ENCODE measurements at regions not wholly inside any gene's neighbourhood (a gene's known extent, or its start where the extent isn't known, plus 50 kb on each side); places are given as distances from the start of the nearest gene placed in this dataset.

GRCh38 chr13:80249516-80250212 lies 91.3 kb downstream of the SPRY2 start:
- Mint-ChIP-seq H3K4me1 (no peaks in the 10 kb centered on the region), H3K27ac (no peak overlapping the region), H3K4me3 (no peak overlapping the region), H3K27me3 (no peaks in the 10 kb centered on the region), H3K9me3 (no peaks in the 10 kb centered on the region), H3K36me3 (ENCODE audit: low read depth) (no peaks in the 10 kb centered on the region)
- no peak for DNase-seq
- CTCF ChIA-PET = no interaction called here
- POLR2A ChIA-PET = no interaction called here

GRCh38 chr13:80245162-80245733 lies 95.7 kb downstream of the SPRY2 start:
- POLR2A ChIA-PET = no interaction called here
- no peaks in the 10 kb centered on the region for H3K4me1 Mint-ChIP-seq
- DNase-seq = no peak
- H3K27me3 Mint-ChIP-seq = no peaks in the 10 kb centered on the region
- no peak overlapping the region for H3K27ac Mint-ChIP-seq
- H3K4me3 Mint-ChIP-seq = no peak overlapping the region
- no peaks in the 10 kb centered on the region for H3K36me3 Mint-ChIP-seq (ENCODE audit: low read depth)
- H3K9me3 Mint-ChIP-seq = no peaks in the 10 kb centered on the region
- CTCF ChIA-PET = no interaction called here

- no peaks in the 10 kb centered on the region for H3K4me1 Mint-ChIP-seq
- DNase-seq = no peak
- no peaks in the 10 kb centered on the region for H3K27me3 Mint-ChIP-seq
- CTCF ChIA-PET = no interaction called here
- H3K4me3 Mint-ChIP-seq = no peak overlapping the region
- POLR2A ChIA-PET = no interaction called here
- H3K36me3 Mint-ChIP-seq (ENCODE audit: low read depth) = no peaks in the 10 kb centered on the region
- H3K9me3 Mint-ChIP-seq = no peaks in the 10 kb centered on the region
- H3K27ac Mint-ChIP-seq = no peak overlapping the region
Measured at GRCh38 chr13:80244574-80244973, 96.4 kb downstream of the SPRY2 start.

- Mint-ChIP-seq H3K27ac (no peak overlapping the region), H3K36me3 (ENCODE audit: low read depth) (no peaks in the 10 kb centered on the region), H3K9me3 (peaks cover 2% of the 10 kb centered on the region), H3K27me3 (no peaks in the 10 kb centered on the region), H3K4me3 (no peak overlapping the region), H3K4me1 (no peaks in the 10 kb centered on the region)
- CTCF ChIA-PET = no interaction called here
- POLR2A ChIA-PET = no interaction called here
- no peak for DNase-seq
Measured at GRCh38 chr13:80242728-80243427, 98.0 kb downstream of the SPRY2 start.

GRCh38 chr13:80239571-80240255 lies 101.2 kb downstream of the SPRY2 start:
- DNase-seq = no peak
- Mint-ChIP-seq H3K4me1 (no peaks in the 10 kb centered on the region), H3K27me3 (no peaks in the 10 kb centered on the region), H3K27ac (no peak overlapping the region), H3K36me3 (ENCODE audit: low read depth) (no peaks in the 10 kb centered on the region), H3K4me3 (no peak overlapping the region), H3K9me3 (peaks cover 2% of the 10 kb centered on the region)
- ChIA-PET POLR2A (no interaction called here), CTCF (no interaction called here)

GRCh38 chr13:80239116-80239515 lies 101.8 kb downstream of the SPRY2 start:
- Mint-ChIP-seq H3K9me3 (peaks cover 2% of the 10 kb centered on the region), H3K4me1 (no peaks in the 10 kb centered on the region), H3K4me3 (no peak overlapping the region), H3K36me3 (ENCODE audit: low read depth) (no peaks in the 10 kb centered on the region), H3K27ac (no peak overlapping the region), H3K27me3 (no peaks in the 10 kb centered on the region)
- CTCF ChIA-PET = no interaction called here
- DNase-seq = no peak
- POLR2A ChIA-PET = no interaction called here

GRCh38 chr13:80237646-80238045 lies 103.3 kb downstream of the SPRY2 start:
- DNase-seq = no peak
- Mint-ChIP-seq H3K4me1 (no peaks in the 10 kb centered on the region), H3K27me3 (no peaks in the 10 kb centered on the region), H3K36me3 (ENCODE audit: low read depth) (no peaks in the 10 kb centered on the region), H3K27ac (no peak overlapping the region), H3K9me3 (peaks cover 2% of the 10 kb centered on the region), H3K4me3 (no peak overlapping the region)
- CTCF ChIA-PET = no interaction called here
- POLR2A ChIA-PET = no interaction called here

GRCh38 chr13:80235967-80236302 lies 105.0 kb downstream of the SPRY2 start:
- DNase-seq = no peak
- H3K4me1 Mint-ChIP-seq = no peaks in the 10 kb centered on the region
- CTCF ChIA-PET = interaction anchor here (0.6 kb wide), 1 partner anchor 1519 kb away, joined by 3 read pairs; no protein-coding TSS in a partner anchor
- no peak overlapping the region for H3K4me3 Mint-ChIP-seq
- peaks cover 2% of the 10 kb centered on the region for H3K9me3 Mint-ChIP-seq
- POLR2A ChIA-PET = no interaction called here
- H3K27ac Mint-ChIP-seq = no peak overlapping the region
- H3K27me3 Mint-ChIP-seq = no peaks in the 10 kb centered on the region
- H3K36me3 Mint-ChIP-seq (ENCODE audit: low read depth) = no peaks in the 10 kb centered on the region

- CTCF ChIA-PET = interaction anchor here (0.6 kb wide), 1 partner anchor 1519 kb away, joined by 3 read pairs; no protein-coding TSS in a partner anchor
- Mint-ChIP-seq H3K4me1 (no peaks in the 10 kb centered on the region), H3K36me3 (ENCODE audit: low read depth) (no peaks in the 10 kb centered on the region), H3K4me3 (no peak overlapping the region), H3K27me3 (no peaks in the 10 kb centered on the region), H3K9me3 (peaks cover 2% of the 10 kb centered on the region), H3K27ac (no peak overlapping the region)
- DNase-seq = no peak
- POLR2A ChIA-PET = no interaction called here
Measured at GRCh38 chr13:80235166-80235966, 105.6 kb downstream of the SPRY2 start.

- no peaks in the 10 kb centered on the region for H3K36me3 Mint-ChIP-seq (ENCODE audit: low read depth)
- H3K27ac Mint-ChIP-seq = no peak overlapping the region
- H3K4me3 Mint-ChIP-seq = no peak overlapping the region
- H3K27me3 Mint-ChIP-seq = no peaks in the 10 kb centered on the region
- H3K9me3 Mint-ChIP-seq = no peaks in the 10 kb centered on the region
- POLR2A ChIA-PET = no interaction called here
- CTCF ChIA-PET = no interaction called here
- no peaks in the 10 kb centered on the region for H3K4me1 Mint-ChIP-seq
- no peak for DNase-seq
Measured at GRCh38 chr13:80227645-80228044, 113.3 kb downstream of the SPRY2 start.

- Mint-ChIP-seq H3K27me3 (no peaks in the 10 kb centered on the region), H3K9me3 (no peaks in the 10 kb centered on the region), H3K4me1 (no peaks in the 10 kb centered on the region), H3K27ac (no peak overlapping the region), H3K4me3 (no peak overlapping the region), H3K36me3 (ENCODE audit: low read depth) (no peaks in the 10 kb centered on the region)
- ChIA-PET POLR2A (no interaction called here), CTCF (no interaction called here)
- DNase-seq = no peak
Measured at GRCh38 chr13:80226645-80227044, 114.3 kb downstream of the SPRY2 start.

- no peak for DNase-seq
- CTCF ChIA-PET = no interaction called here
- Mint-ChIP-seq H3K9me3 (no peaks in the 10 kb centered on the region), H3K4me3 (no peak overlapping the region), H3K36me3 (ENCODE audit: low read depth) (no peaks in the 10 kb centered on the region), H3K4me1 (no peaks in the 10 kb centered on the region), H3K27ac (no peak overlapping the region), H3K27me3 (no peaks in the 10 kb centered on the region)
- POLR2A ChIA-PET = no interaction called here
Measured at GRCh38 chr13:80224468-80224867, 116.5 kb downstream of the SPRY2 start.
